ENCODE measurements at regions not wholly inside any gene's neighbourhood (a gene's known extent, or its start where the extent isn't known, plus 50 kb on each side); places are given as distances from the start of the nearest gene placed in this dataset. TPM values are rescaled to one million over a fixed set of nuclear protein-coding genes. Genes with fewer than 3 reads are reported as not detected.
"Not testable (repeated sequence)": the region's sequence is repeated elsewhere in the genome, so short reads cannot be mapped to it uniquely, and the experiment has no call there.

- not testable (repeated sequence) for DNase-seq (ENCODE audit: low spot score)
Measured at GRCh38 chr7:65800191-65800590, 72.7 kb upstream of the VKORC1L1 start.

GRCh38 chr7:65800890-65801341, 72.0 kb upstream of the VKORC1L1 start:
- no peak for DNase-seq (ENCODE audit: low spot score)

- DNase-seq (ENCODE audit: low spot score): no peak
Measured at GRCh38 chr7:65804887-65805286, 68.0 kb upstream of the VKORC1L1 start.

- DNase-seq (ENCODE audit: low spot score): not testable (repeated sequence)
Measured at GRCh38 chr7:65807067-65807466, 65.8 kb upstream of the VKORC1L1 start.

GRCh38 chr7:65809259-65809981, 63.5 kb upstream of the VKORC1L1 start:
- no peak for DNase-seq (ENCODE audit: low spot score)

- DNase-seq (ENCODE audit: low spot score): no peak
Measured at GRCh38 chr7:65809982-65810288, 62.9 kb upstream of the VKORC1L1 start.

GRCh38 chr7:65812281-65812680, 60.6 kb upstream of the VKORC1L1 start:
- no peak for DNase-seq (ENCODE audit: low spot score)

- not testable (repeated sequence) for DNase-seq (ENCODE audit: low spot score)
Measured at GRCh38 chr7:65814556-65815167, 58.2 kb upstream of the VKORC1L1 start.

- no peak for DNase-seq (ENCODE audit: low spot score)
Measured at GRCh38 chr7:65820287-65820950, 52.5 kb upstream of the VKORC1L1 start.

Small RNA genes in the stretch of these regions (small RNA-seq; reads per million reads assigned to genes)
- not detected for gene AC114501.1
- gene RNU6-912P: not detected
- not detected for gene SNORA15B-2
- gene SNORA22: 0.50 reads per million
